Loucy (cell line): ENCODE measurements at regions not wholly inside any gene's neighbourhood (a gene's known extent, or its start where the extent isn't known, plus 50 kb on each side); places are given as distances from the start of the nearest gene placed in this dataset.

Source experiments
- H2AFZ ChIP-seq: fragments of 200-600 bp; sonication (generic); 2 replicates; pipeline ENCODE4 v1.6.0; 2016; ENCODE audit warnings: antibody characterized with exemption, mild to moderate bottlenecking, low read length, moderate library complexity
- H3F3A ChIP-seq: fragments of 200-600 bp; 2 replicates; pipeline ENCODE4 v1.6.0; 2016; ENCODE audit warnings: antibody characterized with exemption, low read depth, mild to moderate bottlenecking
- H3K27me3 ChIP-seq: fragments of 200-600 bp; sonication (generic); 2 replicates; pipeline ENCODE4 v1.6.1; 2014; ENCODE audit warnings: low read length, mild to moderate bottlenecking; ENCODE audit not compliant: insufficient read depth, poor library complexity, severe bottlenecking
- H3K36me3 ChIP-seq: fragments of 200-600 bp; sonication (generic); 2 replicates; pipeline ENCODE4 v1.6.1; 2016; ENCODE audit warnings: low read length; ENCODE audit not compliant: insufficient read depth
- H3K4me1 ChIP-seq: fragments of 200-600 bp; sonication (generic); 2 replicates; pipeline ENCODE4 v1.5.1; 2014; ENCODE audit warnings: low read length, mild to moderate bottlenecking; ENCODE audit not compliant: insufficient read depth, poor library complexity, severe bottlenecking
- H3K4me2 ChIP-seq: fragments of 200-600 bp; sonication (generic); 2 replicates; pipeline ENCODE4 v1.6.0; 2014; ENCODE audit warnings: antibody characterized with exemption, low read length, low read depth, mild to moderate bottlenecking; ENCODE audit not compliant: poor library complexity, severe bottlenecking
- H3K4me3 ChIP-seq: fragments of 200-600 bp; sonication (generic); 2 replicates; pipeline ENCODE4 v1.5.1; 2014; ENCODE audit warnings: low read length, mild to moderate bottlenecking, mixed read lengths; ENCODE audit not compliant: poor library complexity, severe bottlenecking
- H3K79me2 ChIP-seq: fragments of 200-600 bp; sonication (generic); 2 replicates; pipeline ENCODE4 v1.6.1; 2014; ENCODE audit warnings: low read length; ENCODE audit not compliant: insufficient read depth
- H3K9ac ChIP-seq: fragments of 200-600 bp; sonication (generic); 2 replicates; pipeline ENCODE4 v1.6.0; 2014; ENCODE audit warnings: mild to moderate bottlenecking, low read depth, low read length, moderate library complexity; ENCODE audit not compliant: poor library complexity, severe bottlenecking
- H3K9me2 ChIP-seq: fragments of 200-600 bp; sonication (generic); replicated peaks from 2 replicates; pipeline ENCODE4 v1.6.1; 2016; ENCODE audit warnings: low read depth, low read length, mixed read lengths
- H3K9me3 ChIP-seq: fragments of 200-600 bp; sonication (generic); 2 replicates; pipeline ENCODE4 v1.6.1; 2014; ENCODE audit warnings: mild to moderate bottlenecking, antibody characterized with exemption, low read length, low read depth; ENCODE audit not compliant: insufficient read depth
- H4K20me1 ChIP-seq: fragments of 200-600 bp; sonication (generic); 2 replicates; pipeline ENCODE4 v1.6.0; 2014; ENCODE audit warnings: antibody characterized with exemption, low read length, mild to moderate bottlenecking; ENCODE audit not compliant: insufficient read depth, poor library complexity, severe bottlenecking
- EZH2phosphoT487 ChIP-seq: fragments of 200-600 bp; IDR thresholded peaks from 2 replicates; pipeline ENCODE4 v1.6.1; 2018; ENCODE audit warnings: antibody characterized with exemption, mild to moderate bottlenecking, moderate library complexity, borderline replicate concordance
- TF ChIP-seq, protein P1 (sequence below): fragments of 200-600 bp; sonication (generic); conservative IDR thresholded peaks from 2 replicates; pipeline ENCODE4 v1.5.1; 2014; ENCODE audit warnings: mild to moderate bottlenecking, antibody characterized with exemption, low read length

DNA sequence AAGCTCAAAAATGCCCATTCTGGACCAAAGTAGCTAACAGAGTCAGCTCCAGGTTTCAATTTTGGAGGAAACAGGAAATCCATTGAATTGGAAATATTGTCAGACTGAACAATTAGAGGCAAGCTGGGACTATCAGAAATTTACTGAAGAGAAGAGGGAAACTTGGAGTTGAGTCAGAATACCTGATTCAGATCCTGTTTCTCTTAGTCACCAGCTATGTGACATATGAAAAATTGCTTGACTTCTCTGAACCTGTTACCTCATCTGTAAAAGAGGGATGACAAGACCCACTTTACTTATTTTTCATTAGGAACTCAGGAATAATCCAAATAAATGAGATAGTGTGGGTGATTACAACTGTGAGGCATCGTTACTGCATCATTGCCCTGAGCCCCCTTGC, 148.9 kb upstream of the CADM1 start:
- Histone ChIP-seq H3K9me3 (no peaks in the 10 kb centered on the region; the same call in 1 of the 2 replicates), H2AFZ (no peak overlapping the region), H3K9me2 (no peaks in the 10 kb centered on the region), H3K9ac (no peak overlapping the region), H3F3A (no peaks in the 10 kb centered on the region), H3K79me2 (no peaks in the 10 kb centered on the region), H4K20me1 (no peaks in the 10 kb centered on the region), H3K36me3 (no peaks in the 10 kb centered on the region), H3K4me1 (no peaks in the 10 kb centered on the region), H3K27me3 (no peaks in the 10 kb centered on the region), H3K4me2 (no peak overlapping the region), H3K4me3 (no peak overlapping the region)
- TF ChIP-seq, protein P1, sequence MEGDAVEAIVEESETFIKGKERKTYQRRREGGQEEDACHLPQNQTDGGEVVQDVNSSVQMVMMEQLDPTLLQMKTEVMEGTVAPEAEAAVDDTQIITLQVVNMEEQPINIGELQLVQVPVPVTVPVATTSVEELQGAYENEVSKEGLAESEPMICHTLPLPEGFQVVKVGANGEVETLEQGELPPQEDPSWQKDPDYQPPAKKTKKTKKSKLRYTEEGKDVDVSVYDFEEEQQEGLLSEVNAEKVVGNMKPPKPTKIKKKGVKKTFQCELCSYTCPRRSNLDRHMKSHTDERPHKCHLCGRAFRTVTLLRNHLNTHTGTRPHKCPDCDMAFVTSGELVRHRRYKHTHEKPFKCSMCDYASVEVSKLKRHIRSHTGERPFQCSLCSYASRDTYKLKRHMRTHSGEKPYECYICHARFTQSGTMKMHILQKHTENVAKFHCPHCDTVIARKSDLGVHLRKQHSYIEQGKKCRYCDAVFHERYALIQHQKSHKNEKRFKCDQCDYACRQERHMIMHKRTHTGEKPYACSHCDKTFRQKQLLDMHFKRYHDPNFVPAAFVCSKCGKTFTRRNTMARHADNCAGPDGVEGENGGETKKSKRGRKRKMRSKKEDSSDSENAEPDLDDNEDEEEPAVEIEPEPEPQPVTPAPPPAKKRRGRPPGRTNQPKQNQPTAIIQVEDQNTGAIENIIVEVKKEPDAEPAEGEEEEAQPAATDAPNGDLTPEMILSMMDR: no peak
- TF ChIP-seq EZH2phosphoT487: no peak

DNA sequence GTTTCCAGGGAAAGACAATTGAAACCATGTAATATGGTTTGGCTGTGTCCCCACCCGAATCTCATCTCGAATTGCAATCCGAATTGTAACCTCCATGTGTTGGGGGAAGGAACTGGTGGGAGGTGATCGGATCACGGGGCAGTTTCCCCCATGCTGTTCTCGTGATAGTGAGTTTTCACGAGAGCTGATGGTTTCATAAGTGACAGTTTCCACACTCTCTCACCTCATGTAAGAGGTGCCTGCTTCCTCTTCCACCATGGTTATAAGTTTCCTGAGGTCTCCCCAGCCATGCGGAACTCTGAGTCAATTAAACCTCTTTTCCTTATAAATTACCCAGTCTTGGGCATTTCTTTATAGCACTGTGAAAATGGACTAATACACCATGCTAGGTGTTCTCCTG, 148.3 kb upstream of the CADM1 start:
- TF ChIP-seq, protein P1: no peak
- TF ChIP-seq EZH2phosphoT487: no peak
- no peaks in the 10 kb centered on the region for H3K4me1 ChIP-seq
- no peak overlapping the region for H3K4me2 ChIP-seq
- no peak overlapping the region for H2AFZ ChIP-seq
- H4K20me1 ChIP-seq: no peaks in the 10 kb centered on the region
- no peak overlapping the region for H3K4me3 ChIP-seq
- H3K9ac ChIP-seq: no peak overlapping the region
- no peaks in the 10 kb centered on the region for H3K27me3 ChIP-seq
- no peaks in the 10 kb centered on the region for H3K9me2 ChIP-seq
- no peaks in the 10 kb centered on the region for H3K79me2 ChIP-seq
- H3F3A ChIP-seq: no peaks in the 10 kb centered on the region
- no peaks in the 10 kb centered on the region; the same call in 1 of the 2 replicates for H3K9me3 ChIP-seq
- no peaks in the 10 kb centered on the region for H3K36me3 ChIP-seq

DNA sequence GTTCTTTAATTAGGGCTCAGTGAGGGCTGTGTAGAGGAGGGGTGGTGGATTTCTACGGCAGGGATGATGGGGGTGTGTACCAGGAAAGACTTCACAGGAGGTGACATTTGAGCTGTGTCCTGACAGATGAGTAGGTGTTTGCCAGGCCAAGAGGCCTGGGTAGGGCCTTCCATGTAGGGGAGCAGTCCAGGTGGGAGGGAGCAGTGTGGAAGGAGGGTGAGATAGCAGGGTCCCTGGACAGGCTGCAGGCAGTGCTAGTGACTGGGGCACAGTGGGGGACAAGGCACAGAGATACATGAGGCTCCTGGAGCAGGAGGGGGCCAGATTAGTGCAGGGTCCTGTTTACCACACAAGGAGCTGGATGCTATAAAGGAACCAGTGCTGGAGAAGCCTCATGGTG, 147.9 kb upstream of the CADM1 start:
- Histone ChIP-seq H2AFZ (no peak overlapping the region), H3F3A (no peaks in the 10 kb centered on the region), H3K27me3 (no peaks in the 10 kb centered on the region), H3K4me3 (no peak overlapping the region), H3K9me3 (no peaks in the 10 kb centered on the region; the same call in 1 of the 2 replicates), H3K4me2 (no peak overlapping the region), H3K9ac (no peak overlapping the region), H3K9me2 (no peaks in the 10 kb centered on the region), H3K36me3 (no peaks in the 10 kb centered on the region), H4K20me1 (no peaks in the 10 kb centered on the region), H3K4me1 (no peaks in the 10 kb centered on the region), H3K79me2 (no peaks in the 10 kb centered on the region)
- TF ChIP-seq, protein P1: no peak
- TF ChIP-seq EZH2phosphoT487: no peak
